Suprapubic skin (tissue), 3 donors: ENCODE measurements at regions not wholly inside any gene's neighbourhood (a gene's known extent, or its start where the extent isn't known, plus 50 kb on each side); places are given as distances from the start of the nearest gene placed in this dataset.

ENCODE experiments used
- POLR2A ChIP-seq, 2 donors: fragments of 450-650 bp; IDR thresholded peaks; one replicate each; pipeline ENCODE4 v1.6.1; 2017; ENCODE audit warnings: antibody characterized with exemption in 2 of 2, mild to moderate bottlenecking in 2 of 2, moderate library complexity in 2 of 2
- TF ChIP-seq, protein P1 (sequence below), 2 donors: fragments of 200-600 bp in 1 of 2; fragments of 450-650 bp in 1 of 2; sonication (generic) in 1 of 2; IDR thresholded peaks; one replicate each; pipeline ENCODE4 v1.5.1; 2016 to 2019; ENCODE audit warnings: antibody characterized with exemption in 2 of 2, mild to moderate bottlenecking in 1 of 2, moderate library complexity in 1 of 2

DNA sequence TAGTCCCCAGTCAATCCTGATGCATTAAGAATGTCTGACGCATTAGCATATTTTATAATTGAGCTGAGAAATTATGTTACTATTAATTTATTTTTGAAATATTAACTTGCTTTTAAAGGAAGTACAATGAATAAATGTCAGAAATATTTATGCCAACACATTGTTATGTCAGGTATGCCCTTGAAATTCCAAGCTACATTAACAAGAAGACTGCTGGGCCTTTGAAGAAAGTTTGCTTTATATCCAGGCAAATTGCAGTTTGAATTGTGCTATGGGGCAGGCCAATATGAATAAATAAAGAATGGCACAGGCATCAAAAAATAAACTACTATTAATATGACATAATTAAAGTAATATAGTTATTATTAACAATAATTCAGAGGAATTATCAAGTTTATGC is 1391.3 kb downstream of the PLA2G4A start:
- TF ChIP-seq, protein P1, sequence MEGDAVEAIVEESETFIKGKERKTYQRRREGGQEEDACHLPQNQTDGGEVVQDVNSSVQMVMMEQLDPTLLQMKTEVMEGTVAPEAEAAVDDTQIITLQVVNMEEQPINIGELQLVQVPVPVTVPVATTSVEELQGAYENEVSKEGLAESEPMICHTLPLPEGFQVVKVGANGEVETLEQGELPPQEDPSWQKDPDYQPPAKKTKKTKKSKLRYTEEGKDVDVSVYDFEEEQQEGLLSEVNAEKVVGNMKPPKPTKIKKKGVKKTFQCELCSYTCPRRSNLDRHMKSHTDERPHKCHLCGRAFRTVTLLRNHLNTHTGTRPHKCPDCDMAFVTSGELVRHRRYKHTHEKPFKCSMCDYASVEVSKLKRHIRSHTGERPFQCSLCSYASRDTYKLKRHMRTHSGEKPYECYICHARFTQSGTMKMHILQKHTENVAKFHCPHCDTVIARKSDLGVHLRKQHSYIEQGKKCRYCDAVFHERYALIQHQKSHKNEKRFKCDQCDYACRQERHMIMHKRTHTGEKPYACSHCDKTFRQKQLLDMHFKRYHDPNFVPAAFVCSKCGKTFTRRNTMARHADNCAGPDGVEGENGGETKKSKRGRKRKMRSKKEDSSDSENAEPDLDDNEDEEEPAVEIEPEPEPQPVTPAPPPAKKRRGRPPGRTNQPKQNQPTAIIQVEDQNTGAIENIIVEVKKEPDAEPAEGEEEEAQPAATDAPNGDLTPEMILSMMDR (IDR thresholded peaks at IDR 0.05): no peak
- no peak for TF ChIP-seq POLR2A (IDR thresholded peaks at IDR 0.05)
